NB4 (cell line): ENCODE measurements at regions not wholly inside any gene's neighbourhood (a gene's known extent, or its start where the extent isn't known, plus 50 kb on each side); places are given as distances from the start of the nearest gene placed in this dataset.

Source experiments
- CTCF ChIP-seq: IDR thresholded peaks from one replicate; pipeline ENCODE4 v1.5.1; 2012; ENCODE audit warnings: low read depth, low read length
- MAX ChIP-seq: IDR thresholded peaks from 2 replicates; pipeline ENCODE4 v1.6.1; 2011; ENCODE audit warnings: low read depth, low read length
- POLR2A ChIP-seq: IDR thresholded peaks from 2 replicates; pipeline ENCODE4 v1.6.1; 2011; ENCODE audit warnings: mild to moderate bottlenecking; ENCODE audit not compliant: insufficient read length; ENCODE audit errors: extremely low read depth

- no peak for TF ChIP-seq CTCF
- TF ChIP-seq POLR2A, result no peak
- no peak for TF ChIP-seq MAX
These were observed 327.3 kb upstream of the AJAP1 start for GRCh38 chr1:4327142-4327541.
